BJ (cell line): ENCODE measurements at regions not wholly inside any gene's neighbourhood (a gene's known extent, or its start where the extent isn't known, plus 50 kb on each side); places are given as distances from the start of the nearest gene placed in this dataset.

Experiments
- CTCF ChIA-PET: fragments of 350-600 bp; formaldehyde crosslinking; extraction: SDS; loops from one replicate; lab custom pipeline; 2021; ENCODE audit warnings: antibody characterized with exemption, inconsistent platforms; lab: Yijun Ruan, JAX
- POLR2A ChIA-PET: fragments of 300-600 bp; sonication (Branson Sonifier 250); formaldehyde crosslinking; extraction: SDS; loops from one replicate; lab custom pipeline; 2021; ENCODE audit warnings: antibody characterized with exemption; lab: Charles Lee
- DNase-seq: peaks from one replicate; pipeline ENCODE4 v3.0.0-alpha.2; 2011; ENCODE audit warnings: low read depth
- H3K27me3 ChIP-seq: 2 replicates; pipeline ENCODE4 v1.6.0; 2011; ENCODE audit warnings: low read length; ENCODE audit not compliant: control insufficient read depth, insufficient read depth
- H3K36me3 ChIP-seq: 2 replicates; pipeline ENCODE4 v1.5.1; 2011; ENCODE audit warnings: low read length; ENCODE audit not compliant: control insufficient read depth, insufficient read depth
- H3K4me3 ChIP-seq: 2 replicates; pipeline ENCODE4 v1.5.1; 2011; ENCODE audit warnings: low read depth, mild to moderate bottlenecking, control low read depth, low read length
- CTCF ChIP-seq: IDR thresholded peaks from 2 replicates; pipeline ENCODE4 v1.5.1; 2011; ENCODE audit warnings: low read depth, mild to moderate bottlenecking, control low read depth, inconsistent platforms, low read length, moderate library complexity; ENCODE audit not compliant: insufficient read depth

GRCh38 chr5:85500869-85501268, 1116.2 kb upstream of the EDIL3 start:
- TF ChIP-seq CTCF, result no peak
- DNase-seq, result no peak
- POLR2A ChIA-PET, result no interaction called here
- CTCF ChIA-PET, result no interaction called here
- Histone ChIP-seq H3K27me3 (no peaks in the 10 kb centered on the region), H3K4me3 (no peak overlapping the region), H3K36me3 (no peaks in the 10 kb centered on the region)

- no peaks in the 10 kb centered on the region for H3K36me3 ChIP-seq
- H3K27me3 ChIP-seq, result no peaks in the 10 kb centered on the region
- H3K4me3 ChIP-seq, result no peak overlapping the region
- no peak for TF ChIP-seq CTCF
- DNase-seq, result no peak
- POLR2A ChIA-PET, result no interaction called here
- CTCF ChIA-PET, result no interaction called here
Measured at GRCh38 chr5:85512896-85513295, 1104.8 kb upstream of the COX7C start.

GRCh38 chr5:85515588-85515987, 1102.2 kb upstream of the COX7C start:
- no peak for DNase-seq
- Histone ChIP-seq H3K36me3 (no peaks in the 10 kb centered on the region), H3K27me3 (no peaks in the 10 kb centered on the region), H3K4me3 (no peak overlapping the region)
- CTCF ChIA-PET, result no interaction called here
- POLR2A ChIA-PET, result no interaction called here
- no peak for TF ChIP-seq CTCF

GRCh38 chr5:85517386-85517785, 1100.4 kb upstream of the COX7C start:
- POLR2A ChIA-PET, result no interaction called here
- no peak for DNase-seq
- no peak for TF ChIP-seq CTCF
- Histone ChIP-seq H3K27me3 (no peaks in the 10 kb centered on the region), H3K4me3 (no peak overlapping the region), H3K36me3 (no peaks in the 10 kb centered on the region)
- CTCF ChIA-PET, result no interaction called here

GRCh38 chr5:85533341-85534047, 1084.2 kb upstream of the COX7C start:
- Histone ChIP-seq H3K4me3 (no peak overlapping the region), H3K27me3 (no peaks in the 10 kb centered on the region), H3K36me3 (no peaks in the 10 kb centered on the region)
- ChIA-PET POLR2A (no interaction called here), CTCF (no interaction called here)
- no peak for TF ChIP-seq CTCF
- DNase-seq, result no peak
